NCI-H2196 (cell line): ENCODE measurements at regions not wholly inside any gene's neighbourhood (a gene's known extent, or its start where the extent isn't known, plus 50 kb on each side); places are given as distances from the start of the nearest gene placed in this dataset.

Experiments used
- DNase-seq: peaks from one replicate; lab custom pipeline; 2025; ENCODE audit not compliant: unreplicated experiment; lab: John Stamatoyannopoulos, UW

DNA sequence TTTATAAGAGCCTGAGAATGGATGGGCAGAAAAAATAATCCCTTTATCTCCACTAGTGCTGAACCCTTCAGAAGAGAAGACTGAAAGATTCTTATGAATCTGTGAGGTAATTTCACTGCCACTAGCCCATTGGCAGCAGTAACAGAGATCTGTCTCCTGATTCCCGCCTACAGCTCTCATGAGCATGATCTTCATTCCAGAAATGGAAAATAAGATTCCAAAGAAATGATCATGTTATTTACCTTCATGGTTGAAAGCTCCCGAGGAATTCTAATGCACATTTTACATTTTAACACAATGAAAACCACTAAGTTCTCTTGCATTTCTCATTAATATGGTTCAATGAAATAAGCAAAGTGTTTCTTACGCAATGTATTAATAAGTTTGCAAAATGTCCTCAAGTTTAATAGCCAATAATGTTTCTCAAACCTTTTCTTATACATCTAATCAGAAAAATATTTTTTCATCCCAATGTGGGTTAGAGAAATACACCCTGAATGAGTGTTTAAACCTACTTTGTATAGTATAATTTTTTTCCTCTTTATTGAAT lies 905.6 kb downstream of the TMEM182 start:
- DNase-seq = no peak

DNA sequence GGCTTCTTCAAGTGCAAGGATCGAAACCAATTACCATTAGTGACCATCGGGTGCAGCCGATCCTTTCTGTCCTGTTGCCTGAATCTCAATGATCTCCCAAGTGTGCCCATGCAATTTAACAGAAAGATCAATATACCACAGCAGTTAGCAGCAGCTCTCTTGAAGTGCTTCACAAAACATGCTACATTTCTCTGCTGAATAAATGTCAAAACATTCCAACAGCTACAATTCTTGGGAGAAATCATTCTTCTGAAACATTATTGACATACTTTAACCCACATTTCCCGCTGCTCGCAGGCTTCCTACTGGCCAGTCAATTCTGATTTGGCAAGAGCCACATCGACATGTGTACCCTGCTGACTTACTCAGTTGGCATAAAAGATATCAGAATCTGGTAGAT lies 907.7 kb downstream of the TMEM182 start:
- no peak for DNase-seq
